ENCODE measurements at regions not wholly inside any gene's neighbourhood (a gene's known extent, or its start where the extent isn't known, plus 50 kb on each side); places are given as distances from the start of the nearest gene placed in this dataset.
A peak's percentile ranks its signal among the peaks of the same experiment; 100 is the strongest.

DNA sequence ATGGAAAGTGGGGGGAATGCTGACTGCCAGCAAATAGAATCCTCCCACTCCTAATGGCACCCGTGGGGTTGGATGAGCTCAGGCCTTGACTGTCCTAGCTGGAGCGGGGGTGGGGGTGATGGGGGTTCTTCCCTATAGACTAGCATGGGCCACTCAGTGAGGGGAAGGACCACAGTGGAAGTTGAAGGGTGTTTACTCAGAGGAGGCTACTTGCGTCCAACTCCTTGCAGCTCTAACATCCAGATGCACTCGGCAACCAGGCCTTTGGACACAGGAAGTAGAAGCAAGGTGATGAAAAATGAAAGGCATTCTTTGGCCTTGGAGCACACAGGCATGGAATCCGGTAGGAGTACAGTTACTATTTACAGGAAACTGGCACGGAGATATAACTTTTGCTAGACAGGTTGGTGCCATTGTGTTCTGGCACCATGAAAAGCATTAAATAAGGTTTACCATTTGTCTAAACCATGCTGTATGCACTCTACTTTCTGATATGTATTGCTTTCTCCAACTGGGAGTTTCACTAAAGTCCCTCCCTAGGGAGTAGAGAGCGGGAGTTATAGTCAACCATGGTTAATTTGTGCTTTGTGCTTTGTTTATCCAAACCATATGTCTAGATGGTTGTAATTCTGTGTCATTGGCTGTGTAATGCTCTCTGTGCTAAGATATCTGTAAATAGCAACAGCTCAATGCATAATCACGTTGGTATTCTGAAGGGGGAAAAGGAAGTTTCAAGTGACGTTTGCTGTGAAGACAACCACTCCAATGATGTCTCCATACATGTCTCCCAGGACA is 125.3 kb downstream of the TSHZ3 start:
- FAIRE-seq = no peak
- no peak for DNase-seq (ENCODE audit: low read depth in 1 of 2, low spot score in 1 of 2)
- TF ChIP-seq, protein P1, sequence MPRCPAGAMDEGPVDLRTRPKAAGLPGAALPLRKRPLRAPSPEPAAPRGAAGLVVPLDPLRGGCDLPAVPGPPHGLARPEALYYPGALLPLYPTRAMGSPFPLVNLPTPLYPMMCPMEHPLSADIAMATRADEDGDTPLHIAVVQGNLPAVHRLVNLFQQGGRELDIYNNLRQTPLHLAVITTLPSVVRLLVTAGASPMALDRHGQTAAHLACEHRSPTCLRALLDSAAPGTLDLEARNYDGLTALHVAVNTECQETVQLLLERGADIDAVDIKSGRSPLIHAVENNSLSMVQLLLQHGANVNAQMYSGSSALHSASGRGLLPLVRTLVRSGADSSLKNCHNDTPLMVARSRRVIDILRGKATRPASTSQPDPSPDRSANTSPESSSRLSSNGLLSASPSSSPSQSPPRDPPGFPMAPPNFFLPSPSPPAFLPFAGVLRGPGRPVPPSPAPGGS (IDR thresholded peaks at IDR 0.05) = no peak
- no peak for TF ChIP-seq NR3C1 (IDR thresholded peaks at IDR 0.05)
- TF ChIP-seq NFE2L2 (conservative IDR thresholded peaks at IDR 0.05; ENCODE audit: low read length) = no peak
- no peak for TF ChIP-seq HEYL (CRISPR knock-in tag; IDR thresholded peaks at IDR 0.05)
- no peak for TF ChIP-seq RFX5 (IDR thresholded peaks at IDR 0.05)
- TF ChIP-seq GATA3 (IDR thresholded peaks at IDR 0.05; ENCODE audit: borderline replicate concordance) = no peak
- TF ChIP-seq, protein P2, sequence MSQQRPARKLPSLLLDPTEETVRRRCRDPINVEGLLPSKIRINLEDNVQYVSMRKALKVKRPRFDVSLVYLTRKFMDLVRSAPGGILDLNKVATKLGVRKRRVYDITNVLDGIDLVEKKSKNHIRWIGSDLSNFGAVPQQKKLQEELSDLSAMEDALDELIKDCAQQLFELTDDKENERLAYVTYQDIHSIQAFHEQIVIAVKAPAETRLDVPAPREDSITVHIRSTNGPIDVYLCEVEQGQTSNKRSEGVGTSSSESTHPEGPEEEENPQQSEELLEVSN (IDR thresholded peaks at IDR 0.05; ENCODE audit: borderline replicate concordance, low read depth) = no peak
- no peak for TF ChIP-seq RARB (CRISPR knock-in tag; IDR thresholded peaks at IDR 0.05)
- TF ChIP-seq, protein P3, sequence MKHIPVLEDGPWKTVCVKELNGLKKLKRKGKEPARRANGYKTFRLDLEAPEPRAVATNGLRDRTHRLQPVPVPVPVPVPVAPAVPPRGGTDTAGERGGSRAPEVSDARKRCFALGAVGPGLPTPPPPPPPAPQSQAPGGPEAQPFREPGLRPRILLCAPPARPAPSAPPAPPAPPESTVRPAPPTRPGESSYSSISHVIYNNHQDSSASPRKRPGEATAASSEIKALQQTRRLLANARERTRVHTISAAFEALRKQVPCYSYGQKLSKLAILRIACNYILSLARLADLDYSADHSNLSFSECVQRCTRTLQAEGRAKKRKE (CRISPR knock-in tag; IDR thresholded peaks at IDR 0.05; ENCODE audit: low read depth) = no peak
- TF ChIP-seq TFCP2L1 (CRISPR knock-in tag; IDR thresholded peaks at IDR 0.05) = no peak
- no peak for TF ChIP-seq EP300 (IDR thresholded peaks at IDR 0.05)
- no peak for TF ChIP-seq POLR2A (IDR thresholded peaks at IDR 0.05; ENCODE audit: low read length)
- TF ChIP-seq, protein P4, sequence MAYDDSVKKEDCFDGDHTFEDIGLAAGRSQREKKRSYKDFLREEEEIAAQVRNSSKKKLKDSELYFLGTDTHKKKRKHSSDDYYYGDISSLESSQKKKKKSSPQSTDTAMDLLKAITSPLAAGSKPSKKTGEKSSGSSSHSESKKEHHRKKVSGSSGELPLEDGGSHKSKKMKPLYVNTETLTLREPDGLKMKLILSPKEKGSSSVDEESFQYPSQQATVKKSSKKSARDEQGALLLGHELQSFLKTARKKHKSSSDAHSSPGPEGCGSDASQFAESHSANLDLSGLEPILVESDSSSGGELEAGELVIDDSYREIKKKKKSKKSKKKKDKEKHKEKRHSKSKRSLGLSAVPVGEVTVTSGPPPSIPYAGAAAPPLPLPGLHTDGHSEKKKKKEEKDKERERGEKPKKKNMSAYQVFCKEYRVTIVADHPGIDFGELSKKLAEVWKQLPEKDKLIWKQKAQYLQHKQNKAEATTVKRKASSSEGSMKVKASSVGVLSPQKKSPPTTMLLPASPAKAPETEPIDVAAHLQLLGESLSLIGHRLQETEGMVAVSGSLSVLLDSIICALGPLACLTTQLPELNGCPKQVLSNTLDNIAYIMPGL (CRISPR knock-in tag; IDR thresholded peaks at IDR 0.05; ENCODE audit: borderline replicate concordance) = no peak
- TF ChIP-seq HOXA7 (CRISPR knock-in tag; IDR thresholded peaks at IDR 0.05) = no peak
- TF ChIP-seq EHMT2 (IDR thresholded peaks at IDR 0.05; ENCODE audit: low read depth) = no peak
- TF ChIP-seq HOXB5 (CRISPR knock-in tag; IDR thresholded peaks at IDR 0.05) = no peak
- TF ChIP-seq FOSL2 (IDR thresholded peaks at IDR 0.05) = no peak
- no peak for TF ChIP-seq FOSL2 (CRISPR knock-in tag; IDR thresholded peaks at IDR 0.05)
- no peak for TF ChIP-seq BHLHE40 (IDR thresholded peaks at IDR 0.05; ENCODE audit: low read depth, low read length)
- TF ChIP-seq, protein P5, sequence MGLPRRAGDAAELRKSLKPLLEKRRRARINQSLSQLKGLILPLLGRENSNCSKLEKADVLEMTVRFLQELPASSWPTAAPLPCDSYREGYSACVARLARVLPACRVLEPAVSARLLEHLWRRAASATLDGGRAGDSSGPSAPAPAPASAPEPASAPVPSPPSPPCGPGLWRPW (IDR thresholded peaks at IDR 0.05) = no peak
- Histone ChIP-seq H3K4me3 (no peak overlapping the region), H3K9me3 (peaks cover 3% of the 10 kb centered on the region; the same call in 1 of the 3 replicates), H3K4me2 (no peak overlapping the region), H3K4me1 (no peaks in the 10 kb centered on the region), H3K27ac (no peak overlapping the region)
- WGBS (ENCODE audit: missing lambda C conversion rate) = 18% methylated on average over 9 of the region's 9 CpGs
- CTCF ChIA-PET = interaction anchor here (0.7 to 0.9 kb wide), 3 partner anchors 10 to 756 kb away, joined by 3 to 4 read pairs (median 3); no protein-coding TSS in a partner anchor
- POLR2A ChIA-PET = no interaction called here
- no peak for ATAC-seq

DNA sequence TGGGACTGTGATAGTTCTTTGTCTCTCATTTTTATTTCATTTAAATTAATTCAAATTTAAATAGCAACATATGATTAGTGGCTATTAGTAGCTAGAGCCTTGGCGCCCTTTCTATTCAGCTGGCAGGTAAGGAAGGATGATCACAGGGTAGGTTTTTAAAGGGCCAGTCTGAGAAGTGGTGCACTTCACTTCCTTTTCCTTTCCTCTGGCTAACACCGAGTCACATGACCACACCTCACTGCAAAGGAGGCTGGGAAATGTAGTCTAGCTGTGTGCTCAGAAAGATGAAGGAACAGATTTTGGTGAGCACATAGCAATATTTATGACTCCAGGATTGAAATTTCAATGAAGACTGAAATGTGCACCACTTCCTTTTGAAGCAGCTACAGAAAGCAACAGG is 128.7 kb downstream of the TSHZ3 start:
- DNase-seq (ENCODE audit: low read depth in 1 of 2, low spot score in 1 of 2) (peak in 1 of 2 experiments; percentile 42), ATAC-seq (peak in 1 of 2 experiments; percentile 63; a peak in 3 of 6 replicates), FAIRE-seq (peak; percentile 93)
- CTCF ChIA-PET = no interaction called here
- 23% methylated on average over 2 of the region's 2 CpGs for WGBS (ENCODE audit: missing lambda C conversion rate)
- POLR2A ChIA-PET = no interaction called here
- no peaks in the 10 kb centered on the region for H3K4me1 ChIP-seq
- no peak overlapping the region for H3K4me2 ChIP-seq
- no peak overlapping the region for H3K4me3 ChIP-seq
- peaks cover 3% of the 10 kb centered on the region; the same call in 1 of the 3 replicates for H3K9me3 ChIP-seq
- H3K27ac ChIP-seq = no peak overlapping the region
- TF ChIP-seq RCOR1 (IDR thresholded peaks at IDR 0.05; ENCODE audit: low read depth, low read length) = no peak
- TF ChIP-seq, protein P6, sequence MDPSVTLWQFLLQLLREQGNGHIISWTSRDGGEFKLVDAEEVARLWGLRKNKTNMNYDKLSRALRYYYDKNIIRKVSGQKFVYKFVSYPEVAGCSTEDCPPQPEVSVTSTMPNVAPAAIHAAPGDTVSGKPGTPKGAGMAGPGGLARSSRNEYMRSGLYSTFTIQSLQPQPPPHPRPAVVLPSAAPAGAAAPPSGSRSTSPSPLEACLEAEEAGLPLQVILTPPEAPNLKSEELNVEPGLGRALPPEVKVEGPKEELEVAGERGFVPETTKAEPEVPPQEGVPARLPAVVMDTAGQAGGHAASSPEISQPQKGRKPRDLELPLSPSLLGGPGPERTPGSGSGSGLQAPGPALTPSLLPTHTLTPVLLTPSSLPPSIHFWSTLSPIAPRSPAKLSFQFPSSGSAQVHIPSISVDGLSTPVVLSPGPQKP (IDR thresholded peaks at IDR 0.05; ENCODE audit: low read depth, low read length) = no peak
- TF ChIP-seq, protein P7, sequence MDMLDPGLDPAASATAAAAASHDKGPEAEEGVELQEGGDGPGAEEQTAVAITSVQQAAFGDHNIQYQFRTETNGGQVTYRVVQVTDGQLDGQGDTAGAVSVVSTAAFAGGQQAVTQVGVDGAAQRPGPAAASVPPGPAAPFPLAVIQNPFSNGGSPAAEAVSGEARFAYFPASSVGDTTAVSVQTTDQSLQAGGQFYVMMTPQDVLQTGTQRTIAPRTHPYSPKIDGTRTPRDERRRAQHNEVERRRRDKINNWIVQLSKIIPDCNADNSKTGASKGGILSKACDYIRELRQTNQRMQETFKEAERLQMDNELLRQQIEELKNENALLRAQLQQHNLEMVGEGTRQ (IDR thresholded peaks at IDR 0.05) = peak; percentile 48; the same call in 1 of the 2 replicates
- no peak for TF ChIP-seq RFX5 (IDR thresholded peaks at IDR 0.05)
- TF ChIP-seq, protein P8, sequence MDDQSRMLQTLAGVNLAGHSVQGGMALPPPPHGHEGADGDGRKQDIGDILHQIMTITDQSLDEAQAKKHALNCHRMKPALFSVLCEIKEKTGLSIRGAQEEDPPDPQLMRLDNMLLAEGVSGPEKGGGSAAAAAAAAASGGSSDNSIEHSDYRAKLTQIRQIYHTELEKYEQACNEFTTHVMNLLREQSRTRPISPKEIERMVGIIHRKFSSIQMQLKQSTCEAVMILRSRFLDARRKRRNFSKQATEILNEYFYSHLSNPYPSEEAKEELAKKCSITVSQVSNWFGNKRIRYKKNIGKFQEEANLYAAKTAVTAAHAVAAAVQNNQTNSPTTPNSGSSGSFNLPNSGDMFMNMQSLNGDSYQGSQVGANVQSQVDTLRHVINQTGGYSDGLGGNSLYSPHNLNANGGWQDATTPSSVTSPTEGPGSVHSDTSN (IDR thresholded peaks at IDR 0.05) = no peak
